Trophoblast cell (in vitro differentiated cells and primary cell): ENCODE measurements at regions not wholly inside any gene's neighbourhood (a gene's known extent, or its start where the extent isn't known, plus 50 kb on each side); places are given as distances from the start of the nearest gene placed in this dataset.

Experiments used
- DNase-seq, 2 donors: peaks; one replicate each; pipeline ENCODE4 v3.0.0-alpha.2; 2016
- H2AFZ ChIP-seq: 2 replicates; pipeline ENCODE4 v1.6.1; 2013; ENCODE audit warnings: low read length, moderate library complexity, mild to moderate bottlenecking; ENCODE audit not compliant: insufficient read depth, poor library complexity
- H2AK5ac ChIP-seq: 2 replicates; pipeline ENCODE4 v1.6.1; 2013; ENCODE audit warnings: mild to moderate bottlenecking, low read length
- H2BK120ac ChIP-seq: 2 replicates; pipeline ENCODE4 v1.6.1; 2013; ENCODE audit warnings: low read length, mild to moderate bottlenecking, moderate library complexity; ENCODE audit not compliant: insufficient read depth, poor library complexity
- H2BK12ac ChIP-seq: 2 replicates; pipeline ENCODE4 v1.6.1; 2013; ENCODE audit warnings: mild to moderate bottlenecking, low read length, moderate library complexity
- H2BK5ac ChIP-seq: 2 replicates; pipeline ENCODE4 v1.6.1; 2013; ENCODE audit warnings: low read length, low read depth, moderate library complexity, mild to moderate bottlenecking; ENCODE audit not compliant: poor library complexity
- H3K14ac ChIP-seq: 2 replicates; pipeline ENCODE4 v1.6.1; 2013; ENCODE audit warnings: mild to moderate bottlenecking, low read length
- H3K18ac ChIP-seq: 2 replicates; pipeline ENCODE4 v1.6.1; 2013; ENCODE audit warnings: mild to moderate bottlenecking, low read length
- H3K23ac ChIP-seq: 2 replicates; pipeline ENCODE4 v1.6.1; 2013; ENCODE audit warnings: low read length
- H3K27ac ChIP-seq: 2 replicates; pipeline ENCODE4 v1.5.1; 2013; ENCODE audit warnings: low read depth, mild to moderate bottlenecking, inconsistent platforms, low read length, moderate library complexity
- H3K27me3 ChIP-seq: 2 replicates; pipeline ENCODE4 v1.6.1; 2013; ENCODE audit warnings: inconsistent platforms, mild to moderate bottlenecking, low read length, moderate library complexity; ENCODE audit not compliant: insufficient read depth
- H3K36me3 ChIP-seq, 2 experiments: 1 replicate in 1 of 2; 2 replicates in 1 of 2; pipeline ENCODE4 v1.6.1; 2013; ENCODE audit warnings: low read length in 2 of 2, mild to moderate bottlenecking in 2 of 2, moderate library complexity in 1 of 2; ENCODE audit not compliant: insufficient read depth in 2 of 2, control insufficient read depth in 1 of 2
- H3K4ac ChIP-seq: 2 replicates; pipeline ENCODE4 v1.6.1; 2013; ENCODE audit warnings: low read depth, mild to moderate bottlenecking, low read length, moderate library complexity
- H3K4me1 ChIP-seq, 2 experiments: 1 replicate in 1 of 2; 2 replicates in 1 of 2; pipeline ENCODE4 v1.6.1; 2013; ENCODE audit warnings: low read length in 2 of 2, mild to moderate bottlenecking in 2 of 2, moderate library complexity in 1 of 2; ENCODE audit not compliant: insufficient read depth in 2 of 2, control insufficient read depth in 1 of 2
- H3K4me2 ChIP-seq: 2 replicates; pipeline ENCODE4 v1.6.1; 2013; ENCODE audit warnings: inconsistent platforms, mild to moderate bottlenecking, low read length, moderate library complexity
- H3K4me3 ChIP-seq: 2 replicates; pipeline ENCODE4 v1.5.1; 2013; ENCODE audit warnings: mild to moderate bottlenecking, low read depth, low read length, inconsistent platforms
- H3K79me1 ChIP-seq: one replicate; pipeline ENCODE4 v1.6.1; 2013; ENCODE audit warnings: low read length
- H3K79me2 ChIP-seq: 2 replicates; pipeline ENCODE4 v1.6.1; 2013; ENCODE audit warnings: low read length, mild to moderate bottlenecking; ENCODE audit not compliant: control insufficient read depth, insufficient read depth, poor library complexity
- H3K9ac ChIP-seq: 2 replicates; pipeline ENCODE4 v1.6.1; 2013; ENCODE audit warnings: mild to moderate bottlenecking, low read length
- H3K9me3 ChIP-seq: 2 replicates; pipeline ENCODE4 v1.6.1; 2013; ENCODE audit warnings: low read depth, mild to moderate bottlenecking, control low read depth, inconsistent platforms, low read length; ENCODE audit not compliant: insufficient read depth
- H4K12ac ChIP-seq: 2 replicates; pipeline ENCODE4 v1.6.1; 2013; ENCODE audit warnings: low read depth, mild to moderate bottlenecking, low read length, moderate library complexity
- H4K8ac ChIP-seq: 2 replicates; pipeline ENCODE4 v1.6.1; 2013; ENCODE audit warnings: low read depth, mild to moderate bottlenecking, low read length, moderate library complexity
- H4K91ac ChIP-seq: one replicate; pipeline ENCODE4 v1.6.1; 2013; ENCODE audit warnings: low read depth, mild to moderate bottlenecking, low read length, moderate library complexity
- WGBS: extraction: QIAGEN DNeasy Blood & Tissue Kit; methylation state at CpG from one replicate; pipeline ENCODE4 v1.1.7; 2013; ENCODE audit warnings: missing lambda C conversion rate; ENCODE audit not compliant: insufficient read length, insufficient coverage; ENCODE audit errors: extremely low coverage; 5-methylcytosine and 5-hydroxymethylcytosine counted together

DNA sequence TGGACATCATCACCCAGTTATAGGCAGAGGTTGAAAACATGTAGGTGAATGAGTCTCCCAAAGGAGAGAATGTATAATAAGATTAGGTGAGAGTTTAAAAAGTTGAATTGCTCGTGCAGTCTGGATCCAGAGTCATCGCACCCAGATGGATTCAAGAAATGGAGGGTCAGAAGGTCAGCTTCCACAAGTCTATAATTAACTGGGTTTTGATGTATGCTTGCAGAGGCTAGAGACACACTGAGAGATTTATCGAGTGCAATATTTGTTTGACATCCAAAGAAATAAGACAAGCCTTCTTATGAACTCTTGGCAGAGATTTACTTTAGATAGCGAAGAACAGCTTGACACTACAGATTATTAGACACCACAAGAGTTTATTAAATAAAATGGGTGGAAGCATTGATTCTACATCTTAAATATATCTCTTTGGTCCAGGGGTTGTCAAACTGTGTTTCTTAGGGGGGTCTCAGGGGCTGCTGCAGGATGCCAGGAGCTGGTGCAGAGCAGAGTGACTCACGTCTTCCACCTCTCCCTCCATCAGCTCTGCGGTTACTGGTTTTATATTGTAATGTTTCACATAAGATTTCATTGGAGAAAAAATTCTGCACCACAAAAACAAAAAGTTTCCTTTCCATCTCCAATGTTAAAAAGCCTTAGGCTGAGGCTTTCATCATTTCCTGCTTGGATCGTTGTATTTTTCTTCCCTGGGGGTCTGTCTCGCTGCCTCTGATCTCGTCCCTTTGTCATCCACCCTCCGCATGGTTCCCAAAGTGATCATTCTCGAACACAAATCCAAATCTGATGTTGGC lies 176.2 kb upstream of the AHI1 start:
- no peaks in the 10 kb centered on the region for H3K36me3 ChIP-seq
- no peak overlapping the region for H2BK12ac ChIP-seq
- H3K4ac ChIP-seq, result no peak overlapping the region
- H3K9me3 ChIP-seq, result no peaks in the 10 kb centered on the region
- no peaks in the 10 kb centered on the region for H3K79me1 ChIP-seq
- no peak overlapping the region for H3K4me3 ChIP-seq
- no peak overlapping the region for H2AK5ac ChIP-seq
- no peaks in the 10 kb centered on the region for H3K4me1 ChIP-seq
- no peak overlapping the region for H4K91ac ChIP-seq
- H3K79me2 ChIP-seq, result no peaks in the 10 kb centered on the region
- H3K27me3 ChIP-seq, result no peaks in the 10 kb centered on the region
- no peak overlapping the region for H3K4me2 ChIP-seq
- no CpG with 5 or more reads among the region's 11 CpGs for WGBS
- no peak for DNase-seq
- H3K18ac ChIP-seq, result no peak overlapping the region
- no peak overlapping the region for H3K27ac ChIP-seq
- H3K14ac ChIP-seq, result no peak overlapping the region
- H4K12ac ChIP-seq, result no peak overlapping the region
- H3K23ac ChIP-seq, result no peak overlapping the region
- H2BK5ac ChIP-seq, result no peak overlapping the region
- H3K9ac ChIP-seq, result no peak overlapping the region
- no peak overlapping the region for H2BK120ac ChIP-seq
- no peak overlapping the region for H4K8ac ChIP-seq
- H2AFZ ChIP-seq, result no peak overlapping the region

DNA sequence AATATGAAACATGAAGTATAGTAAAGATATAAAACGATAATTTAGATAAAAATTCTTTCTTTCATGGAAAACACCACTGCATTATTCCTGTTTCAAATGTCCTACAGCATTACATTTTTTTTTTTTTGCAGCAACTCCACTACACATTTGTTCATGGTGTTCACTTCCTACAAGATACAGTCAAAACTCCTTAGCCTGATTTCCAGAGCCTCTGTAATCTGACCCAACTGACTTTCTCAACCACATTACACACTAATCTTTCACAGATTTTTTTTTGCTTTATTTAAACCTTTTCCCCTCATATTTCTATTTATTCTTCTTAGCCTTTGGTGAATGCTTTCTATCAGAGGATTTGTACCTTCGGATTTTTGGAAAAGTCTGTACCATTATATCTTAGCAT lies 176.5 kb upstream of the PDE7B start:
- H3K18ac ChIP-seq, result no peak overlapping the region
- H4K12ac ChIP-seq, result no peak overlapping the region
- no peak overlapping the region for H2AK5ac ChIP-seq
- H3K79me2 ChIP-seq, result no peaks in the 10 kb centered on the region
- H3K79me1 ChIP-seq, result no peaks in the 10 kb centered on the region
- H3K4ac ChIP-seq, result no peak overlapping the region
- no peak overlapping the region for H3K9ac ChIP-seq
- no peaks in the 10 kb centered on the region for H3K27me3 ChIP-seq
- no peaks in the 10 kb centered on the region for H3K4me1 ChIP-seq
- no peaks in the 10 kb centered on the region for H3K9me3 ChIP-seq
- H4K91ac ChIP-seq, result no peak overlapping the region
- H3K27ac ChIP-seq, result no peak overlapping the region
- H3K4me3 ChIP-seq, result no peak overlapping the region
- WGBS, result no CpG with 5 or more reads among the region's 2 CpGs
- no peak overlapping the region for H2BK120ac ChIP-seq
- H3K23ac ChIP-seq, result no peak overlapping the region
- H4K8ac ChIP-seq, result no peak overlapping the region
- no peak overlapping the region for H2BK12ac ChIP-seq
- H2BK5ac ChIP-seq, result no peak overlapping the region
- no peak overlapping the region for H3K4me2 ChIP-seq
- no peak for DNase-seq
- no peak overlapping the region for H3K14ac ChIP-seq
- no peak overlapping the region for H2AFZ ChIP-seq
- H3K36me3 ChIP-seq, result no peaks in the 10 kb centered on the region

DNA sequence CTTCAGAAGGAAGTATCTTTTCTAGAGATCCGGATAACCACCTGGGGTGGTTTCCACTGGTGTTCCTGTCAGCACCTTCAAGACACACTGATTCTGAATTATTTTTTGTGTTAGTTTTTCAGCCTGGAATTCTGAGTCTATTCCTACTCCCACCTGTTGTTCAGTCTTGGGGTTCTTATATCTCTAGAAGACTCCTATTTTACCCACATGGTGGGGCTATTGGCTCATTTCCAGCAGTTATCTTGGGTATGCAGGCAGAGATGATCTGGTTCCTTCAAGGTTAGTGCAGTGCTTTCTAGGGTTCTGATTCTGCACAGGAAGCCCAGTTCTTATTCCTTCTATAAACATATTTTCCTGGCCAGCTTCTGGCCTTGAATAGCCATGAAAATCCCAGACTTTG lies 175.6 kb upstream of the PDE7B start:
- Histone ChIP-seq H3K23ac (no peak overlapping the region), H3K27ac (no peak overlapping the region), H3K9ac (no peak overlapping the region), H3K36me3 (no peaks in the 10 kb centered on the region), H3K4me2 (no peak overlapping the region), H2BK12ac (no peak overlapping the region), H3K9me3 (no peaks in the 10 kb centered on the region), H3K4me3 (no peak overlapping the region), H2AK5ac (no peak overlapping the region), H3K79me1 (no peaks in the 10 kb centered on the region), H3K4me1 (no peaks in the 10 kb centered on the region), H4K91ac (no peak overlapping the region), H2BK120ac (no peak overlapping the region), H4K8ac (no peak overlapping the region), H3K4ac (no peak overlapping the region), H3K14ac (no peak overlapping the region), H3K79me2 (no peaks in the 10 kb centered on the region), H4K12ac (no peak overlapping the region), H2AFZ (no peak overlapping the region), H3K18ac (no peak overlapping the region), H3K27me3 (no peaks in the 10 kb centered on the region), H2BK5ac (no peak overlapping the region)
- peak; percentile 7 to 70 for DNase-seq
- WGBS, result no CpG with 5 or more reads among the region's 1 CpG

DNA sequence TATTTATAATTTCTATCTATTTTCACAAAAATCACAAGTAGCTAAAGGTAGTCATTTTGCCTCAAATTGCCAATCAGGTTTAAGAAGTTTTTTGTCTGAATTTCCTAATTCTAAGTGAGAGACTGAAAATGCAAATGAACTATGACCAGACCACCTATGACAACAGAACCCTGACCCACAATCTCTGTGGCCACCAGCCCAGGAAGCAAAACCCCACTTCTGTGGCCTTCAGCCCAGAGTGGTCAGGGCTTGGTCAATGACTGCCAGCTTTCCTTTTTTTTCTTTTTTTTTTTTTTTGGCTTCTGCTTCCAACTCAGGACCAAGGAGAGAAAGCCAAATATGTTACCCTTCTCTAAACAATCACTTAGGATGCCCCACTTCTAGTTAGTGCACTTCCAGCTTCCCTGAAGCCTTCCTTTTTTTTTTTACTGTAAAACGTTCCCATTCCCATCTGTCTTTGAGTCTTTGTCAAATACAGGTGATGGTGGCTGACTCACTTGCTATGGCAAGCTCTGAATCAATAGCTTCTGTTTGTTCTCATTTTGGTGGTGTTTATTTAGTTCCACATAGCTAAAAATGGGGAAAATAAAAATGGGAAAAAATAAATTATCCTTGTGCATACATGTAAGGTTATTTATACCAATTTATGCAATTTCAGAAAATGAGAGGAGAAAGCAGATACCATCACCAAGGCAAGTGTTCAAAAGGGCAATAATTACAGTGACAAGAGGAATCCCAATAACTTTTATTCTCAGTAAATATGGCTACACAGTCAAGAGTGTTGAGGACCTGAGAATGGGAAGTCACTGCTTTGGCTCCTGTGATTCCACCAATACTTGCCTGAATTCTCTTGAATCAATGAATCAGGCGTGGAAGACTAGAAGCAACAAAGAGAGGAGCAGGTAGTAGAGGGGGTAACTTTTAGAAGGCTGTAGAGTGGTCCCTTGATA lies 170.3 kb upstream of the PDE7B start:
- H2BK12ac ChIP-seq, result no peak overlapping the region
- no CpG with 5 or more reads among the region's 2 CpGs for WGBS
- no peak overlapping the region for H2AK5ac ChIP-seq
- no peak overlapping the region for H2BK5ac ChIP-seq
- H3K4me3 ChIP-seq, result no peak overlapping the region
- H3K23ac ChIP-seq, result no peak overlapping the region
- no peak overlapping the region for H3K14ac ChIP-seq
- no peak overlapping the region for H2BK120ac ChIP-seq
- no peaks in the 10 kb centered on the region for H3K9me3 ChIP-seq
- H3K18ac ChIP-seq, result no peak overlapping the region
- no peaks in the 10 kb centered on the region for H3K79me2 ChIP-seq
- H4K8ac ChIP-seq, result no peak overlapping the region
- H2AFZ ChIP-seq, result no peak overlapping the region
- no peak overlapping the region for H3K4ac ChIP-seq
- H3K79me1 ChIP-seq, result no peaks in the 10 kb centered on the region
- no peak for DNase-seq
- H3K36me3 ChIP-seq, result no peaks in the 10 kb centered on the region
- no peak overlapping the region for H4K12ac ChIP-seq
- H3K27ac ChIP-seq, result no peak overlapping the region
- H3K9ac ChIP-seq, result no peak overlapping the region
- no peak overlapping the region for H4K91ac ChIP-seq
- no peak overlapping the region for H3K4me2 ChIP-seq
- no peaks in the 10 kb centered on the region for H3K4me1 ChIP-seq
- no peaks in the 10 kb centered on the region for H3K27me3 ChIP-seq
